ENCODE measurements at regions not wholly inside any gene's neighbourhood (a gene's known extent, or its start where the extent isn't known, plus 50 kb on each side); places are given as distances from the start of the nearest gene placed in this dataset.

- no peak for DNase-seq
These were observed 396.7 kb upstream of the HS6ST1 start for GRCh38 chr2:128715360-128715759.

DNA sequence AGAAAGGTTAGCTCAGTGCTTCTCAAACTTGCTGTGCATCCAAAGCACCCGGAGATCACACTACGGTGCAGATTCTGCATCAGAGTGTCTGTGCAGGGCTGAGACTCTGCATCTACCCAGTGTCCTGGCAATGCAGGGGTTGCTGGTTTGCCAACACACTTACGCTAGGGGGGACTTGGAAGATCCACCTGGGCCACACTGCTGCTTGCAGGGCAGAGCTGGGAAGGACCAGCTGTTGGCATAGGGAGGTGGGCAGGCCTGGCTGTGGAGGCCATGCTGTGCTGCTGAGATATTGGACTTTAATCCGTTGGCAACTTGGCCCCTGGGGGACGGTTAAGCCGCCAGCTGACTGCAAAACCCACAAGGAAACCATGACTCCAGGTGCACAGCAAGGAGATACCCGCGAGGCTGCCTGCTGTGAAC, 397.6 kb upstream of the HS6ST1 start:
- no peak for DNase-seq

- no peak for DNase-seq
These were observed 399.4 kb upstream of the HS6ST1 start for GRCh38 chr2:128717758-128718710.

DNA sequence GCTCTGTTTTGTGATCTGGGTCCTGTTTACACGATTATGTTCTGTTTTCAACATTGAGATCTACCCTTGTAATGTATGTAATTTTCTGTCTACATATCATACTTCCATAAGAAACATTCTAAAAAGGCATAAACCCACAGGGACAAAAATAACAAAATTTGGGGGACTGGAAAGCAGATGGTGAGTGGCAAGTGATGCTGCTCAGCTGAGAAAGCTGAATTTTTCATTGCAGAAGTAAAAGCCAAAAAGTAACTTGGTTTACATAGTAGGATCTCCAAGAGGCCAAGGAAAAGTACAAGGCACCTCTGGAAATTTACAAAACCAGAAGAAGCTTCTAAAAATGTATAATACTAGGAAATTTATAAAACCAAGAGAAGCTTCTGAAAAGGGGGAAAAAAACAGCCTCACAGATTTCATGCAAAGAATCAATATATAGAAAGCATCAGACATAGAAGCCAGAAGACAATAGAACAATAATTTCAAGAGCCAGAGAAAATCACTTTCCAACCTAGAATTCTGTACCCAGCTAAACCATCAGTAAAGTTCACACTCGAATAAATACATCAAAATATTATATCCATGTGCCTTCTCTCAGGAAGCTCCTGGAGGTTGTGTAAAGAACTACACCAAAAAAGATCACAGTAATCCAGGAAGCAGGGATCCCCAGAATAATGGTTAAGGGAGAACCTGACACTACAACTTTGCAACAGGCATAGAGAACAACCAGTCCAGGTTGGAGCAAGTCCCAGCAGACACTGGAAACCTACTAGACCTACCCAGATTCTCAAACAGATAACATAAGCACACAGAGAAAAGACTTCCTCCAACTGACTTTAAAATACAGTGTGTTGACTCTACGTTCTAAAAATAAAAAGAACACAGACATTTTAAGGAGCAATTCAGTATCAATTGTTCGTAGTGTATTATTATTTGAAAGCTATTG, 401.7 kb upstream of the HS6ST1 start:
- no peak for DNase-seq

DNA sequence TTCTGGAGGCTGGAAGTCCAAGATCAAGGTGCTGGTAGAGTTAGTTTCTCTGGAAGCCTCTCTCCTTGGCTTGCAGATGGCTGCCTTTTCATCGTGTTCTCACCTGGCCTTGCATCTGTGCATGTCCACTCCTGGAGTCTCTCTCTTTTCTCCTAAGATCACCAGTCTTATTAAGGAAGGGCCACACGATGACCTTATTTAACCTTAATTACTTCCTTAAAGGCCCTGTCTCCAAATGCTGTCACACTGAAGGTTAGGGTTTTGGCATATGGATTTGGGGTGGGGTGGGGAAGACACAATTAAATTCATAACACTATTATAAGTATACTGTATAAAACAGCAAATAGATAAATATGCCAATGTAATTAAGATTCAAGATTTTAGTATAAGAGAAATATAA, 402.4 kb upstream of the HS6ST1 start:
- no peak for DNase-seq

DNA sequence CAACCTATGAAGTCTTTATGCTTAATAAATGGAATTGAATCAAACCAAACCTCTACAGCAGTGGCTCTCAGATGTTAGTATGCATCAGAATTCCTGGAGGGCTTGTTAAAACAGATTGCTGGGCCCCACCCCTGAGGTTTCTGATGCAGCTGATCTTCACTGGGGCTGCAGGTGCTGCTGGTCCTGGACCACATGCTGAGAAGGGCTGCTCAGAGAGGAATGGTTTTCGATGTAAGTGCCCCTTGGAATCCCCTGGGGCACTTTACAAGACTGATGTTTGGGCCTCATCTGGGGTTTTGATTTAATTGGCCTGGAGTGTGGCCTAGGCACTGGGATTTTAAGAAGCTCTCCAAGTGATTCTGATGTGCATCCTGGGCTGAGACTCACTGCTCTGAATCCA, 403.8 kb upstream of the HS6ST1 start:
- DNase-seq: no peak

DNA sequence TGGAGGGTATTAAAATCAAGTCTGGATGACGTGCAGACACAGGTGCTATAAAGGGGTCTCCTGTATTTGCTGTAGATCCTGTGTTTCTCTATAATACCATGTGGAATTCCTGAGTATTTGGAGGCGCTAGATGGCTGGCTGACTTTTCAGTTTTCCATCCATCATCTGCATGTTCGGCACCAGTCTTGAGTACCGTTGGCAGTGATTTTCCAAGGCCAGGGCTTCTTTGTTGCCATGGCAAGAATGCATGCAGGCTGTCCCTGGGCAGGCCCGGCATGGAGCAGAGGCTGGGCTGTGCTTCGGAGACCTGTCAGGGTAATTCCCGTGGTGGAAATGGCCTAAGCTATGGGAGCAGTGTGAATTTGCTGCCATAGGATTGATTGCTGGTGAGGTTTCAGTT, 405.9 kb upstream of the HS6ST1 start:
- no peak for DNase-seq

DNA sequence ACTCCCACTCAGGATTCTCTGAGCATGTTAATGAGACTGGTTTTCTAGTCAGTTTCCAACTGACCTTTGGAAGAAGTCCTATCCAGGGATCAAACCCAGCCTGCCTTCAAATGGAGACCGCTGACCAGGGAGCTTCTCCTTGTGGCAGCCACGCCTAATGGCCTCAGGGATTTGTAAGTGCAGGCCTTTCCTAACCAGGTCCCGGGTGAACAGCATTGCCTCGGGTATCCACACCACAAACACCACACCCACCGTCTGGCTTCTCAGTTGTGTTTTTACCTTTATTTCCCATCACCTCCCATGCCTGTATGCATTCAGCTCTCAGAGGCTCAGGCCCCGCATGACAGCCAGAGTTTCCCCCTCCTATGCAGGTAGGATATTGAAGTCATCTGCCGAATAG, 406.3 kb upstream of the HS6ST1 start:
- no peak for DNase-seq

GRCh38 chr2:128726236-128726635, 407.6 kb upstream of the HS6ST1 start:
- no peak for DNase-seq

DNA sequence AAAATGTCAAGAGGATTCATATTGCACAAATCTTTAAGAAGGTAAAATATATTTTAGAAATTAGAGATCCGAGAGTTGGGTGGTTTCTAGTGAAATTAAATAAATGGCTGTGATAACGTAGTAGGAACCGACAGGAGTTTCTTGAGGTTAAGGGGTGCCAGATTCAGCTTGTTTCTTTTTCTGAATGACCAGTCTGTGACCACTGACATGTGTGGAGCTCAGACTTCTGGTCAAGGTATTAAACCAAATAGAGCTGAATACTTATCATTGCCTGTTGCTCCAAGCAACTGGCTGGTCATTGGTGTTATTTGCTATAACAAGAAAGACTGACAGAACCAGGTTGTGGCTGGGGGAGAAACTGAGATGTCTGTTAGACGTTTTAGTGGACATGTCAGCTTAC, 408.2 kb upstream of the HS6ST1 start:
- DNase-seq: no peak

DNA sequence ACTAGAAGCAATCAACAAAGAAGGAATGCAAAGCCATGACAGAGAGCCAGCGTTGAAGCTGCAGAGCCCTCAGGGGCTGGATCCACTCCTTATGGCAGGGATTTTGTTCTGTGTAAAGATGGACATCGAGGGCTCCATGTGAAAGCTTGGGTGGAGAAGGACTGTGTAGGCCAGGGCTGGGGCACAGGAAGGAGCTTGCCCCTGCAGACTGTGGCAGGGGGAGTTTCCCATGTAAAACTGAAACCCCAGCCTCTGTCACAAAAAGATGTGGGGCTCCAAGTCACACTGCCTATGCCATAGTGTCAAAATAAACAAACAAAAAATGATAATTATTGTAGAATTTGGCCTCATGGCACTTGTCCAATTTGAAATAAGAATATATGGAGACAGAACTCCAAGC, 408.7 kb upstream of the HS6ST1 start:
- no peak for DNase-seq

GRCh38 chr2:128727914-128728313, 409.2 kb upstream of the HS6ST1 start:
- DNase-seq: no peak

- no peak for DNase-seq
These were observed 410.4 kb upstream of the HS6ST1 start for GRCh38 chr2:128729051-128729450.

GRCh38 chr2:128731994-128732650, 413.5 kb upstream of the HS6ST1 start:
- no peak for DNase-seq

DNA sequence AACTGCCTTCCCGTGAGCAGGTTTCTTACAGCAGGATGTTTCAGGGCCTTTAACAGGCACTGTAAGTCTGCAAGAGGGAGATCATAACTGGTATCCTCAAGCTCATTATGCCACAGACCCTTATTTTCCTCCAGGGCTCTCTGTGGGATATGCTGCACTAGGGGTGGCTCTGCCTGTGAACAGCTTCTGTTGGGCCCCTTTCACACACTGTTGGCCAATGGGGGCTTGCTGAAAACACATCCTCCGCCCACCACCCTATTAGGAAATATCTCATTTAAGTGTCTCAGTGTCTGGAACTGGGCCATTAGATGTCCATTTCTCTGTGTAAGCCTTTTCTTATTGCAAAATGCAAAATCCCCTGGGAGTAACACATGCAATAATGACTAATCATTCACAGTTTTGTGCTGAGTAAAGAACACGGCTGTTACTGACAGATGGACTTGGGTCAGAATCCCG, 414.3 kb upstream of the HS6ST1 start:
- no peak for DNase-seq

DNA sequence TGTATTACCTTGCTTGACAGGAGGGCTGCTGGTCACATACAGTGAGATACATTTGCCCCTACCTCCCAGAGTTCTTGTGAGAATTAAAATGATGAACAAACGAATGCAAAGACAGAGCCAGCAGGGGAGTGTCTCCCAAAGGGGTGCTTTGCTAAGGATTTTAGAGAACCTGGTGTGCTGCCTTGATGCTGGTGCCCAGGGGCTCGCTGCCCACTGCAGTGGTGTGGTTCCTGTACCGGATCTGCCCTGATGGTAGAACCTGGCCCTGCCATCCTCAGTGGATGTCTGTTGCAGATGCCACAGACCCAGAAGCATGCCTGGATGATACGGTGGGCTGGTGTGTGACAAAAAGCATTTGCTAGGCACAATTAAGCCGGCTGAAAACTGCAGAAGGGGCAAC, 414.8 kb upstream of the HS6ST1 start:
- no peak for DNase-seq

DNA sequence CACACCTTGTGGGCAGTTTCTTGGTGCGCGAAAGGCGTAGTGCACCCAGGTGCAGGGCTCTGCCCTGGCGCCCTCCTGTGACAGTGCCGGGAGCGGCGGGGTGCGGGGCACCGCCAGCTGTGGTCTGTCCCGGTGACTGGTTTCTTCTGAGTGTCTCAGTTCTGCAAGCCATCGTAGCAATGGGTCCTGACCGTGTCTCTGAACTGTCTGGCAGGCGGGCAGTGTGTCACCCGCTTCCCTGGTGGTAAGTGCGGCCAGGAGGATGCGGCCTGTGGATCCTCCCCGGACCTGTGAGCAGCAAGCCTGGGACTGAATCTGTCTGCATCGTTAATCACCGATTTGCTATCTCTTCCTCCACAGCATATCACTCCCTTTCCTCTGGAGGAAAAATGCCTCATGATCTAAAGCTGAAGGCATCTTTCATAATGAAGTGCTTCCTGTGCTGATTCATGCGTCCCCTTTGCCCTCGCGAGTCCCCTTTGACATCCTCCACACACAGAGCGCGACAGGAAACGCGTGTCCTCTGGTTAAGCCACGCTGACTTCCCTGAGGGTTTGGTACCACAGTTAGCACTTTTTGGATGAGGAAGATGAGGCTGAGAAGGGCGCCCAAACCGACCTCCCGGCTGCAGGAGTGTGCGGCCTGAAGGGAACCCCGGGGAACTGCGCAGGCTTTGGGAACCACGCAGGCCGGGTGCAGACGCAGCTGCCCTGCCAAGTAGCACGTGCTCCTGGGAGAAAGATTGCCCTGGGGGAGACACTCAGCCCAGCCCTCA, 416.0 kb upstream of the HS6ST1 start:
- DNase-seq: no peak

DNA sequence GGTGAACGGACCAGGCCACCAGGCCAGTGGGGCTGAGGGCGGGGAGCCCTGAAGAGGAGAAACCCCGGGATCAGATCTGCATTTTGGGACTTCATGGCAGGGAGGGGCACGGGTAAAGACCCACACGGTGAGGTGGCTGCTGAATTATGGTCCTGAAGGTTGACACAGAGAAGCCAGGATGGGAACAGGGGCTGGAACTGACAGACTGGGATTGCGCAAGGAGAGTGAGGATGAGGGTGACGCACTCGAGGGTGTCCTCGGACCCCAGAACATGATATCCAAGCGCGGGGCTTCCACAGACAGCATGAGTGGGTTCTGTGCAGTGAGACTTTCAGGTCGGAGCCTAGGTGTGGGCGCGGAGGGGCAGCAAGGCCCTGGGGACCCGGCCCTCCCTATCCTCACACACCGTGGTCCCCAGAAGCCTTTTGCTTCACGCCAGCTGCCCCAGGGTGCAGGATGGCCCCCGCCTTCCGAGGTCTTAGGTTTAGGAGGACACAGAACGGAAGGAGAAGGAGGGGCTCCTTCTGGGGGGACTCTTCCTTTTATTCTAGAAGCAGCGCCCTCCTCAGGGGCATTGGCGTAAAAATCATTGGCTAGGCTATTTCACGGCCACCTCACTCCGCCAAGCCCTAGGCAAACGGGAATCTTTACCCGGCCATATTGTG, 416.8 kb upstream of the HS6ST1 start:
- no peak for DNase-seq

GRCh38 chr2:128736046-128736688, 417.5 kb upstream of the HS6ST1 start:
- DNase-seq: no peak

DNA sequence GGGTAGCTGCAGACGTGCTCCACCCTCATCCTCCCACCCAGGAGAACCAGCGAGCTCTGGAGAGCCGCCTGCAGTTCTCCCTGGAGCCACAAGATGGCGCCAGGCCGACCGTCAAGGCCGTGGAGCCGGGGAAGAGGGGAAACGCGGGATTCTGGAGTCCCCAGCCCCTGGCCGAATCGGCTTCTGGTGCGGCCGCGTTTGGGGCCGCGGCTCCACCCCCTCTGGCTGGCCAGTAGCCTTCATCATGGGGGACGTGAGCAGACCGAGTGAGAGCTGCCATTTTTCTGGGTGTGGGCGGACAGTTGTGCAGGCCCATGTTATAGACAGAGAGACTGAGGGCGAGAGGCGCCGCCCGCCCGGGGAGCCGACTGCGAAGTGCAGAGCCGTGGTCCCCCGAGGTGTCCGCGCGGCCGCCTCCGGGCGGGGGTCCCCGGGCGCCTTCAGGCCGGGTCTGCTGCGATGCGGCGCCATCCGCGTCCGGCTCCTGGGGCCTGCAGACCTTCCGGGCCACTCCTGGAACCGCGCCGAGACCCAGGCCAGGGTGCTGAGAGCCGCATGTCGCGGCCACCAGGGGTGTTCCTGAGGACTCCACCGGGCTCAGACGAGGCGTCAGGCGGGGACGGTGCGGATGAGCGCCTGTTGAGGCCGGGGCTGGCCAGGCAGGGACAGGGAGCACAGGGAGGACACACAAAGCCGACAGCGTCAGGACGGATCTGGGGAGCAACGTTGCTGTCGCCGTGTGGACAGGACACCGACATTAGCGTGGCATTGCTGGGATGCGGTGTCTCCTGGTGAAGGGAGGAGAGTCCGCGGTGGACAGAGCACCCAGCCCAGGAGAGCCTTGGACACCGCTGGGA, 418.2 kb upstream of the HS6ST1 start:
- DNase-seq: peak; percentile 31
